CD4-positive, alpha-beta T cell treated with Interleukin-15 for 4 hours (primary cell): ENCODE measurements at regions not wholly inside any gene's neighbourhood (a gene's known extent, or its start where the extent isn't known, plus 50 kb on each side); places are given as distances from the start of the nearest gene placed in this dataset.

Source experiments
- DNase-seq: peaks from one replicate; pipeline ENCODE4 v3.0.0-alpha.2; 2020; ENCODE audit warnings: low spot score

DNA sequence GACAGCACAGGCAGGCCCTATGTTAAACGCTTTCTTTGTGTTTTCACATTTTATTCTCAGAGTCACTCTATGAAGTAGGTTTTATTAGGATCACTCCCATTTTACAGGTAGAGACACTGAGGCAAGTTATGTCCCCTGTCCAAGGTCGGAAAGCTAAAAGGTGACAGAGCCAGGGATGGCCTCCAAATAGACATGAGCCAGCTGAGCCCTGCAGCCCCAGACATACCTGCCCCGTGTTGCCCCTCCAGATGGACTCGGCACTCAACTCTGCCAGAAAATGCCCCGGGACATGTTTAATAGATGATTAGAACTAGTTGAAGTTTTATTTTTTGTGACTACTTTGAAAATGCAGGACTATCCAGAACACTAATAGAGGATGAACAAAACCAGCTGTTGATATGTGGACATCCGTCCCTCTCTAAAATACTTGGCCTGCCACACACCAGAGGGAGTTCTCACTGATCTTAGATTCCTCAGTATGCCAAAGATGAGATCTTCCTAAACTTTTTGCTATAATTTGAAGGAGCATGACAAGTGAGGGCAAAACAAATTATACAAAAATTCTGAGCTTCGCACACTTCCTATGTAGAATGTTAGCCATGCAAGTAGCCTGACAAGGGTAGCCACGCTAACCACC lies 258.6 kb upstream of the ADAMTS16 start:
- no peak for DNase-seq

DNA sequence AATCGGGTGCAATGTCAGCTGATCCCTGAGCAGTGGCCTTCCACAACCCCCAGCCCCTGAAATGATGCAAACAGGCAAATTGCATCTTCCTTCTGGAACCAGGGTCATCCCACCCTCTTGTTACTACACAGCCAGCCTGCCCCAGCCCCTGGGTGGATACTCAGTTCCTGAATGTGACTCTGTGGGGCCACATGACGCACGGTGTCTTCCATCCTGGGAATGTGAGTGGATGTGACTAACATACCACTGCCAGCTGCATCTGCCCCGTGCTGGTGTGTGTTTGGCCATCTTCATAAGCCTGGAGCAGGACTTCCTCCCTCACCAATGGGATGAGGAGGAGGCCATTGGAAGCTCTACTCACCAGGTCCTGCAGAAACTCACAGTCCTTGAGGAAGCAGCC lies 257.9 kb upstream of the ADAMTS16 start:
- DNase-seq, result no peak

DNA sequence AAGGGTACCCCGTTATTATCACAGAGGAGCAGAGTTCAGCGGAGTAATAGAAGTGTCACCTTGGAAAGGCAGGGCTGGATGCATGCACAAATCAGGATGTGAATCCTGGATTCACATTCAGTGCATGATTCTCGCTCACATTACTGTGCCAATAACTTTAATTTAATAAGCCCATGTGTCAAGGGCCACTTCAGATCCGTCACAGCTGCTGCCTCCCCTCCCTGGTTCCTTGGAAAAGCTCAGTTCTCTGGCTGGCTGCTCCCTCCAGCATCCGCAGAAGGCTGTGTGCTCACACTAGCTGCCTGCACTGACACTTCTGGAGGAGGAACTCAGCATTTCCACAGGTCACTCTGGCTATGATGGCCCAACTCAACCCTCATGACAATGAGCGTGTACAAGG lies 256.8 kb upstream of the ADAMTS16 start:
- no peak for DNase-seq

DNA sequence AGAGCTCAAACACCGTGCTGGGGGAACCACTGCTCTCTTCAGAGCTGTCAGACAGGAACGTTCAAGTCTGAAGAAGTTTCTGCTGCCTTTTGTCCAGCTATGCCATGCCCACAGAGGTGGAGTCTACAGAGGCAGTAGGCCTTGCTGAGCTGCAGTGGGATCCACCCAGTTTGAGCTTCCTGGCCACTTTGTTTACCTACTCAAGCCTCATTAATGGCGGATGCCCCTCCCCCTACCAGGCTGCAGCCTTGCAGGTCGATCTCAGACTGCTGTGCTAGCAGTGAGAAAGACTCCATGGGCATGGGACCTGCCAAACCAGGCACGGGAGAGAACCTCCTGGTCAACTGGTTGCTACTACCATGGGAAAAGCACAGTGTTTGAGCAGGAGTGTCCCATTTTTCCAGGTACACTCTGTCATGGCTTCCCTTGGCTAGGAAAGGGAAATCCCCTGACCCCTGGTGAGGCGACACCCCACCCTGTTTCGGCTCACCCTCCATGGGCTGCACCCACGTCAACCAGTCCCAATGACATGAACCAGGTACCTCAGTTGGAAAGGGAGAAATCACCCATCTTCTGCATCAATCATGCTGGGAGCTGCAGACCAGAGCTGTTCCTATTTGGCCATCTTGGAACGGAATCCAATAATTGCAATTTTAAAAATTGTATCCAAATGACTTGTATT lies 246.9 kb upstream of the ADAMTS16 start:
- DNase-seq, result no peak

DNA sequence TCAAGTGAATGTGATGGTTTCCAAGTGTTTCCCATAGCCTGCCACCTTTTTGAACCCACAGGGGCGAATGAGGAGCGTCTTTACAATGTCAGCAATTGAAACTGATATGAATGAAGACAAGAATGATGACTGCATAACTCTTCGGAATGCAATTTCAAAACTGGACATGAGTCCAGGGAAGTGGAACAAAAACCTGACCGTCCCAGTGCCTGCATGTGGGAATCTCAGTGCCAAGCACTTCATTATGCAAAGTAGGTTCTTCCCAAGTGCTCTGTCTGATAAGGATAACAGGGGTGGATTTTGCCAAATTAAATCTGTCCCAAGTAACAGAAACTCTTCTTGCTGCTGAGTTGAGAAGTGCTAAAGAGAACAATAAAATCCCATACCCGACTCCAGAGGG lies 243.8 kb upstream of the ADAMTS16 start:
- DNase-seq, result no peak

DNA sequence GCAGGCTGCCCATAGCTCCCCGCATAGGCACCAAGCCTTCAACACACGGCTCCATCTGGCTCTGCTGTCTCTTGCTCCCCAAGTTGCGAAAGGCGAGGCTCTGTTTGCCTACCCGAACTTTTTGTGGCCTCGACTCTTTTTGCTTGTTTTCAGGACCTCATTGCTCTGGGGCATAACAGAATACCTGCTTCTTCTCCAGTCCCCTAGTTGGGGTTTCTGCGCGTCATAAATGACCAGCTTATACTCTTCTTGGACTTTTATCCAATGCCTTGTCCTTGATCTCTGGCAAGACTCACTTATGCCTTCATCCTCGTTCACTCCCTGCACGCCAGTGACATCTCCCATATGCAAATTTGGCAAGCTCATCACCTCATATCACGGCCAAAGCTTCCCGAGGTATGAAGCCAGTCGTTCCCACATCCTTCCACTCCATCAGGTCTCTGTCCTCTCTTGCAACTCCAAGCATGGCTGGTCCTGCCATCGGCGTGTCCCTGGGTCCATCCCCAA lies 238.8 kb upstream of the ADAMTS16 start:
- no peak for DNase-seq

DNA sequence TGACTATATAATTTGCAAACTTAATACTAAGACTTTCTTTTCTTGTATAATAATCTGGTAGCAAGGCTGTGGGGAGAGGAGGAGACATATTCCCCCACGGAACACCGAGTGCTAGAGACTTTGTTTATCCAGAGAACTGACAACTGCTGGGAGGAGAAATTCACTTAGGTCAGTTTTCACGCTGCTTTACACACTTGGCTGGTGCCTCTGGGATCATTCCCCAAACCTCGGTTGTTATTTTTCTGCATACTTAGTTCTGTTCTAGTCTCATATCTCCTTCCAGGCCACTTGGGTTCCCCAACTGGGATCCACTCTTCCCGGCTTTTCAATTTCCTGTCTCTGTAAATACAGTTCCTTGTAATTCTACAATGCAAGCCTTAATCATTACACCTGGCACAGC lies 238.2 kb upstream of the ADAMTS16 start:
- DNase-seq, result no peak

DNA sequence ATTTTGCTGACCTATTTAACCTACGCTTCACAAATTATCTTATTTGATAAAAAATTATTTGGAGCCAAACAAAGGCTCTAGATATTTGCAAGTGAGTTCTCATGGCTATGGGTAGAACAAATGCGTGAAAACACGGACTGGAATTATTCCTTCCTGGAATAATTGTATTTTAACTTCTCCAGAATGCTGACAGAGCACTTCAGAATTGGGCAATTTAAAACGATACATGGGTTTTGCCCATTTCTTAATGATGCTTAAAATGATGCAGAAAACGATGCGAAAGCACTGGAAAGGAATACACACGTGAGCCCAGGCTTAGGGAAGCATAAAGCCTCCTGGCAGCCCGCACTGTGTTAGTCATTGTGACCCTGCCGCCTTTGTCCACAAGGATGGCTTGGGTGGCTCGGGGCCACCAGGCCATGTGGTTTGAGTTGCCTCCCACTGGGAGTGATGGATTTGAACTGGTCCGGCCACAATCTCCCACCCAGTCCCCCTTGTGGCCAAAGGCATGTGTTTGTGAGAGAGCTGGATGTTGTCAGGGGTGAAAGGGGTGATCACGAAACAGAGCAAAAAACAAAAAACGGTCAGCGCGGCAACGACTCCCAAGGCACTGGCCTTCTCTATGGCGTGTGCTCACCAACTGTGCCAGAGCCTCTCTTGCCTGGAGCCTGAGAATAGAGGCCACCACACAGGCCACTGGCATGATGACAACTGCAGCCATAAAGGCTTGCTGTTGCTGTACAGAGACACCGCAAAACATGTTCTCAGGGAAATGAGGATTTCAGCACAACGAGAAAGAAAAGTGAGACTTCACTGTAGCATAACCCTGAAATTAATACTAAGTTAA lies 234.2 kb upstream of the ADAMTS16 start:
- no peak for DNase-seq

DNA sequence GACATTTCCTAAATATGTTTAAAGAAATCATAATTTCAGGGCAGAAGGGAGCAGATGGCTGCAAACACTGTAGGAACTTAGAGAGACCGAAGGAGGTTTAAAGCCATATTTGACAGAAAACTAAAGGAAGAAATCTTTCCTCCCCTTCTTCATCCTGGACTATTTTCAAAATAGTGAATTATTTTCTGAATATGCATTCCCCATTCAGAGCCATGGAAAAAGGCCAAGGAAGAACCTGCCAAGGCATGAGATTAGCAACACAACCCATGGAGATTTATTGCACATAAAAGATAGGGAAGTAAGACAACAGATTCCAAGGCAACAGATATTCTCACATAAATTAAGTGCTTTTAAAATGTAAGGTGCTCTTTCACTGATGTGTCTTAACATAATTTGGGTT lies 233.3 kb upstream of the ADAMTS16 start:
- no peak for DNase-seq

DNA sequence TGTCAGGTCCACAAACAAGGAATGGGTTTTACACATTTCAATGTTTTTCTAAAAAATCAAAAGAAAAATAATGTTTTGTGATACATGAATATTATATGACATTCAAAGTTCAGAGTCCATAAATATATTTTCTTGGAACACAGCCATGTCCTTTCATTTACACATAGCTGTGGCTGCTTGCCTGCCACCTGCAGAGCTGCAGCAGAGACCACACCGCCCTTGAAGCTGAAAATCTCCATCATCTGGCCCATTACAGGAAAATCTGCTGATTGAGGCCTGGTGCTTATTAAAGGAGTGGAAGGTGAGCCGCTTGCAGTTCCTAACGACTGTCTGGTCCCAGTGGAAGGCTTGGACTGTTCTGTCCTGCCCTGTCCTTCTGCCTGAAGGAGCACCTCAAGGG lies 232.6 kb upstream of the ADAMTS16 start:
- no peak for DNase-seq

DNA sequence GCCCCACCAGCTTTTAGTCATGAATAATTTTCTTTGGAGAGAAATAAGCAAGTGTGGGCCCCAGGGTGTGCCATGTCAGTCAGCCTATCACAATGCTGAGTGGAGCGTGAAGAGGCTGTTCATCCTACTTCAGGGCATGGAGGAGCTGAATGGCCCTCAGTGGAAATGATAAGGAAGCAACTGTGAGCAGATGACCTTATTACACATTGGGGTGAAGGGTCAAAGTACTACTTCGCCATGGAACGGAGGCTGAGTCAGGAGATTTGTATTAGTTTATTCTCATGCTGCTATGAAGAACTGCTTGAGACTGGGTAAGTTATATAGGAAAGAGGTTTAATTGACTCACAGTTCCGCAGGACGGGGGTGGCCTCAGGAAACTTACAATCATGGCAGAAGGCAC lies 231.0 kb upstream of the ADAMTS16 start:
- DNase-seq, result no peak

DNA sequence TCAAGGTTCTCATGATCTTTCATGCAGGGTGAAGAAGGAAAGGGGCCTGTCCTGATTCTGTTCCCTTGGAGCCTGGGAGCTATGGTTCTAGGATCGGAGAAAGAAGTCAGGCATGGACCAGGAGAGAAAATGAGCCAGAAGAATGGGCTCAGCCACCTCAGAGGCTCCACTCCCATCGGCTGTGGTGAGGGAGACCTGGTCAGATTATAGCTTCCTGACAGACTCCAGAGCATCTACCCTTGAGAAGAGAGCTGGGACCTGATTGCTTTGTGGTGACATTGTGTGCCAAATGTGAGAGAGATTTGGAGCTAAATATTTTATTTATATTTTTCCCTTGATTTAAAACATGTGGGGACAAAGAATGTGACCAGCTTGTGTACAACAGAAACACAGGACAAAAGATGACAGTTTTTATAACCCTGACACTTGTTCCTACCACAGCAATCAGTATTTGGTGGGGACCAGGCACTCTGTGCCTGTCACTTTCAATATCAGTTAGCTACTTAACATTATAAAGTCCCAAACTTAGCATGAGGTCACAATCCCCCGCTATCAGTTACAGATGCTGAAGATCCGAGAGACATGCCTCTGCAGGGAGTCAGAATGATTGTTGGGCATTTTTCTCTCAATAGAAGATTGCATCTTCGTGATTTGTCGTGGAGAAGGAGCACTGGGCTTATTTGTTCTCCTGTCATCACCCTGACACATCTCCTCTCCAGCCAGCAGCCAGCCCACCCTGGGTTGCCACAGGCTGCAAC lies 228.3 kb upstream of the ADAMTS16 start:
- DNase-seq, result no peak

DNA sequence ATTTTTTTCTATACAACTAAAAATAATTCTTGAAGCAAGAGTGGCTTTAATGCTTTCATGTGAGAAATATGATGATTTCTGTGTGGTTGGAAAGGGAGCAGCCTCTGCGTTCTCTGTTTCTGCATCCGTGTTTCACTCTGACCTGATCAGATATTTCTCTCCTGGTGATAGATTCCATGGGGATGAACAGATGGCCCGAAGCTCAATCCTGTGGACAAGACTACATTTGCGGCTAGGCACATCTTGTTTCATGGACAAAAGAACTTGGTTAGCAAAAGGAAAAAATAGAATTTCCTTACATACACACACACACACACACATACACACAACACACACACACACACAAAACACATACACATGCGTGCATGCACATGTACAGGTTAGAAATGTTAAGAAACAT lies 218.2 kb upstream of the ADAMTS16 start:
- no peak for DNase-seq

DNA sequence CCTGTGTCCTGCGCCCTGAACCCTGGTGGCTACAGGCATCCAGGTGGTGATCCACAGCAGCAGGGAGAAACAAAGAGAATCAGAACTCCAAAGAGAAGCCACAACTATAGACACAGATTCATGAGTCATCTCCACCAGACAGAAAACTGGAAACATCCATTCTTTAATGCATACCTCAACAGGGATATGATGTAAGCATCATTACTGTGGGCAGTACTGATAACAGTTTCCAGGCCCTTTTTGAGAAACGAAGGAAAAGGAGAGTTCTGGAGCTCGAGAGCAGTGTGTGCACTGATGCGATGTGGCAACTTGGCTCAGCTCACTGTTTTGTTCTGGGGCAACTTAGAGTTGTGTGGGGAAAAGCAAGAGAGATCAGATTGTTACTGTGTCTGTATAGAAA lies 215.6 kb upstream of the ADAMTS16 start:
- DNase-seq, result no peak

DNA sequence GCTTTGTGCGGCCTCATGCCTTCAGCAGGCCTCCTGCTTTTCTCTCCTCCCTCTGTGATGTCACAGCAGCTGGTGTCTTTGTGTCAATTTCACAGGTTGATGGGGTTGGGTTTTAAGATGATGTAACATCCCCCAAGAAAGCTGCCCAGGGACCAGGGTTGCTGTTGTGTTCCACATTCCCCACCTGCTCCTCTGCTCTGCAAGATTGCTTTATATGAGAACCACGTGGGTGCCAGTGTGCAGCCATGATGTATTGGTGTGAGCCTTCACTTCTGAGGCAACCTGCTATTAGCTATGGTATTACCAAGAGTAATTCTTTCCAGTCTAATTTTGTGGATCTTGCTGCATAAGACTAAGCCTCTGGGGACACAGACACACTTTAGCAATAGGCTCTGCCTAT lies 213.0 kb upstream of the ADAMTS16 start:
- DNase-seq, result no peak

DNA sequence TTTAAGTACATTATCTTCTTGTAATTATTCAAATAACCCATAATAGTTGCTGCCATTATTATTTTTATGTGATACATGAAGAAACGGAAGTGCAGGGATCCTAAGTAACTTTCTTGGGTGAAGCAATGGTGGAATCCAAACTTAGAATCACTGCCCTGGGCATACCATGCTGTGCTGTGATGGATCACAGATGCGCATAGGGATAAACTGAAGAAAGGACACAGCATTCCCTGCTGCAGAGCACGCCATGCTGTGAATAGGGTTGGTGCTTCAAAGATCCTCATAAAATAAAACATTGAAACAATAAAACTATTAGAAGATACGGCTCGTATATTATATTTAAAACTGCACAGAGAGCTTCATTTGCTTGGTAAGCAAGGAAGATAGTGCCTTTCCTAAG lies 211.7 kb upstream of the ADAMTS16 start:
- no peak for DNase-seq

DNA sequence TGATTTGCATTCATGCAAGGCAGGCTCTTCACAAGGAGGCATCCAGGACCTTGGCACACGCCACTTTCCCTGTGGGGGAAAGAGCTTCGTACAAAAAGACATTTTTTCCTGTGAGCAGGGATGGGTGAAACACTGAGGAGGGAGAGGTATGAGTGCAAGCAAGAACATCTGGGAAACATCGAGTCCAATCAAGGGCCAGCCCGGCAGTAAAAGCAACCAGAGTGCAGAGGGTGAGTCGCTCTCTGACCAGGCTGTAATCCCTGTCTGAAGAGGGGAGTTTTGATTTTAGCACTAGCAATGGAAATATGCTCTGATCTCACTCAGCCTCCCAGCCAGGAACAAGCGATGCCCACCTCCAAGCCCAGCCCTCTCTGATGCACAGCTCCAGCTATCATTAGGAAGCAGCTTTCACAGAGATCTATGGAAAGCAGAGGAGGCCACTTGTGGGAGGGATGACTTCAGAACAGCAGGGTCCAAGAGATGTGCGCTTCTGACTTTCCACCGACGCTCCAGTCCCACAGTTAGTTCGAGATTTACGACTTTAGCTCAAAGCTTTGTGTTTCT lies 211.0 kb upstream of the ADAMTS16 start:
- no peak for DNase-seq

DNA sequence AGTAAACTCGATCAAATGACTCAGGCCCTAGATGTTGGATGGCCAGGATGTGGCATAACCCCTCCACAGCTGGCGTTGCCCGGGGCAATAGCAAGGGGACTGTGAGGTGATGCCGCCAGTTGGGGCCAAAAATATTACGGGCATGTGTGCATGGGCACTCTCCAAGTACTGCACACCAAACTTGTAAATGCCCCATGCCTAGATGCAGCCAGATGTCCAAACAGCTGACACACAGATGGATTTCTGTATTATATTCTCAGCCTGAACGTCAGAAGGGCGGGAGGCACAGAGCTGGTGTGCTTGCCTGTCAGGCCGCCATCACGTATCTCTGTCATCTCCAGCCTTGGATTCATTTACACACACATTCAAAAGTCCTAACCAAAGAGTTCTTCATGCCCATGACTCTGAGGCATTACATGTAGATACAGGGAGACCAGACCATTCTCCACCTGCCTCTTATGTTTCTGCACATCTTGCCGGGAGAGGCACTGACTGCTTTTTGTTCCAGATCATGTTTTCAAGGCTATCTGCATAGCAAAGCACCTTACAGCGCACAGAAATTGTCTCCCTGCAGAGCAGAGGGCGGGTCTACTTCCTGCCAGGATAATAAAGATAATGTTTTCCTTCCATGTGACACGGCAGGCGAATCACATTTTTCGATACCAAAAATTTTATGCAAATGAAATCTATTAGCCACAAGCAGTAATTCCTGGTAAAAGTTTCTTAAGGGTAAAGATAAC lies 200.9 kb upstream of the ADAMTS16 start:
- DNase-seq, result no peak

DNA sequence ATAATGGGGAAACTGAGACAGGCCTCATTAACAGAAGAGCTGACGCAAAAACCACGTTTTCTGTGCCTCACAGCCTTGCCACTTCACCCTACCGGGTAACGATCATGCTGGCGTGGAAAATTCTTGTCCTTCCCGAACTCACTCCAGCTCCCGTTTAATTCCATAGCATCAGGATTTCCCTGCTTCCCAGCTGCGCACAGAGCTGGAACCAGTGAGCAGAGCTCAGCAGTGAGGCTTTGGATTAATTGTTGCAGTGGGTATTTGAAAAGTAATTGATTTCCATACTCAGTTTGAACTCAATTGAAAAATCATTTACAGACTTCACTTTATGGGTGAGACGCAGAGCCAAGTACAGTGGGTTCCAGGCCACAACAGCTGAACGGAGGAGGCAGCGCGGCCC lies 199.0 kb upstream of the ADAMTS16 start:
- no peak for DNase-seq

DNA sequence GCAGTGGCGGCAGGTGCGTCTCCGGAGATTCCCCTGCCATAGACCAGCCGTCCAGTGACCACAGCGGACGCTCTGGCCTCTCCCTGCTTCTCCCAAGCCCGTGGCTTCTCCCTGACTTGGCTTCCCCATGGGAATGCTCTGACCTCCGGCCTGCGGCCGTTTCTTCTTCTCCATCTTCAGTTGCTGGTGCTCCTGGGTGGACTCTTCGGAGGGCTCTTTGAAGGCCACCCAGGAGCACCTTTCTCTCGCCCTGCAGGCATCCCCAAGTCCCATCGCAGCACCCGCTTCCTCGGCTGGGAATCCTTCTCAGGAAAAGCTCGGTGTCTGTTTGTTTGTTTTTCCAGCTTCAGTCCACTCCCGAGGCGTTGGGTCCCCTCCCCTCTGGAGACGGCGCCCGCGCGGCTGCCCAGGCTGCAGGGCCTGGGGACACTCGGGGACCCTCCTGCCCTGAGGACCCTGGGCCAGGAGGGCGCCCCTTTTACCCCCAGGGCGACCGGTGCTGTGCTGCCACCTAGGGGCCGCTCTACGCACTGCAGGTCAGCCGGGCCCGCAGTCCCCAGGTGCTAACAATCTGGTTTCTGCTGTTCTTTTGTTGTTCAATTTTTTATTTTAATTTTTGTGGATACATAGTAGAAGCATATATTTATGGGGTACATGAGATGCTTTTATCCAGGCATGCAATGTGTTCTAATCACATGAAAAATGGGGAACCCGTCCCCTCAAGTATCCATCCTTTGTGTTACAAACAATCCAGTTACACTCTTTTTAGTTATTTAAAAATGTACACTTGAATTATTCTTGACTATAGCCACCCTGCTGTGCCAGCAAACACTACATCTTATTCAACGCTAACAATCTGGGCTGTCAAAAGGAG lies 197.9 kb upstream of the ADAMTS16 start:
- no peak for DNase-seq
